GM12878 (cell line): ENCODE measurements at regions not wholly inside any gene's neighbourhood (a gene's known extent, or its start where the extent isn't known, plus 50 kb on each side); places are given as distances from the start of the nearest gene placed in this dataset.

ENCODE experiments used
- ATAC-seq: fragments of 200-7000 bp; cut with Tn5 transposase; 3 replicates; pipeline ENCODE4 v1.9.1; 2020; ENCODE audit warnings: mild to moderate bottlenecking, moderate library complexity
- BruUV-seq: library from RNA; stranded (reverse); fragments of 400-500 nt; replicated peaks from 2 replicates; lab custom pipeline; 2021; lab: Mats Ljungman, UMichigan
- CTCF ChIA-PET: fragments of 300-600 bp; sonication (Branson Sonifier 250); formaldehyde crosslinking; extraction: SDS; loops from one replicate; lab custom pipeline; 2021; ENCODE audit warnings: inconsistent platforms; lab: Yijun Ruan, JAX
- POLR2A ChIA-PET: fragments of 350-600 bp; formaldehyde crosslinking; extraction: SDS; loops from one replicate; lab custom pipeline; 2021; ENCODE audit warnings: inconsistent platforms; lab: Charles Lee
- RAD21 ChIA-PET: fragments of 300-600 bp; sonication (Branson Sonifier 250); formaldehyde crosslinking; loops from one replicate; lab custom pipeline; 2023; ENCODE audit warnings: antibody characterized with exemption; ENCODE audit not compliant: unreplicated experiment; lab: Charles Lee
- SMC1A ChIA-PET: fragments of 300-600 bp; sonication (Branson Sonifier 250); formaldehyde crosslinking; loops from one replicate; lab custom pipeline; 2023; ENCODE audit not compliant: unreplicated experiment, uncharacterized antibody; lab: Charles Lee
- DNase-seq: peaks from one replicate; pipeline ENCODE4 v3.0.0-alpha.2; 2011; ENCODE audit warnings: low read depth, low spot score
- FAIRE-seq: peaks from 3 replicates; lab custom pipeline; 2011; peaks lifted over from hg19 to GRCh38; lab: Jason Lieb, UNC
- H2AFZ ChIP-seq: 2 replicates; pipeline ENCODE4 v1.6.0; 2011; ENCODE audit warnings: low read depth, low read length, control low read depth; ENCODE audit not compliant: control insufficient read depth
- H3K27ac ChIP-seq: 2 replicates; pipeline ENCODE4 v1.5.1; 2011; ENCODE audit warnings: control low read depth; ENCODE audit not compliant: control insufficient read depth, insufficient read depth
- H3K27me3 ChIP-seq, 2 experiments: replicated peaks in 1 of 2; 2 replicates each; pipeline versions ENCODE4 v1.6.0 to v1.6.1; 2011; ENCODE audit warnings: low read length in 1 of 2; ENCODE audit not compliant: control insufficient read depth in 2 of 2, insufficient read depth in 2 of 2
- H3K36me3 ChIP-seq, 2 experiments: 2 replicates each; pipeline ENCODE4 v1.5.1; 2011; ENCODE audit warnings: low read length in 1 of 2; ENCODE audit not compliant: control insufficient read depth in 2 of 2, insufficient read depth in 2 of 2
- H3K4me1 ChIP-seq: 2 replicates; pipeline ENCODE4 v1.6.1; 2011; ENCODE audit warnings: mild to moderate bottlenecking, low read length, moderate library complexity, mixed read lengths; ENCODE audit not compliant: control insufficient read depth, insufficient read depth
- H3K4me2 ChIP-seq: 2 replicates; pipeline ENCODE4 v1.6.0; 2011; ENCODE audit warnings: control low read depth; ENCODE audit not compliant: control insufficient read depth, insufficient read depth
- H3K4me3 ChIP-seq: fragments of 200-600 bp; sonication (generic); 2 replicates; pipeline ENCODE4 v1.5.1; 2016
- H3K79me2 ChIP-seq: 2 replicates; pipeline ENCODE4 v1.6.0; 2011; ENCODE audit warnings: low read length; ENCODE audit not compliant: control insufficient read depth, insufficient read depth
- H3K9ac ChIP-seq: 2 replicates; pipeline ENCODE4 v1.8.0; 2011; ENCODE audit warnings: low read length, control low read depth, mixed read lengths; ENCODE audit not compliant: control insufficient read depth, insufficient read depth
- H3K9me3 ChIP-seq: replicated peaks from 3 replicates; pipeline ENCODE4 v1.5.1; 2011; ENCODE audit warnings: mild to moderate bottlenecking, low read length; ENCODE audit not compliant: control insufficient read depth, insufficient read depth
- H4K20me1 ChIP-seq: 2 replicates; pipeline ENCODE4 v1.6.0; 2011; ENCODE audit not compliant: control insufficient read depth, insufficient read depth
- ASH2L ChIP-seq: fragments of 300-600, 200-600 bp; sonication (generic); IDR thresholded peaks from 2 replicates; pipeline ENCODE4 v1.6.1; 2017; ENCODE audit warnings: low read depth, mild to moderate bottlenecking, borderline replicate concordance
- ATF3 ChIP-seq: IDR thresholded peaks from 2 replicates; pipeline ENCODE4 v1.6.1; 2011; ENCODE audit warnings: low read depth, mild to moderate bottlenecking, low read length, moderate library complexity, borderline replicate concordance; ENCODE audit errors: extremely low read depth
- CBX5 ChIP-seq: sonication (generic); IDR thresholded peaks from 2 replicates; pipeline ENCODE4 v1.6.1; 2016; ENCODE audit warnings: low read depth, moderate library complexity, mild to moderate bottlenecking, inconsistent platforms
- CHD1 ChIP-seq: IDR thresholded peaks from 2 replicates; pipeline ENCODE4 v1.6.1; 2012; ENCODE audit warnings: low read depth, low read length, improper control_type of control experiment
- CREB1 ChIP-seq: IDR thresholded peaks from 2 replicates; pipeline ENCODE4 v1.6.1; 2012; ENCODE audit warnings: low read depth, mild to moderate bottlenecking, inconsistent platforms
- ETV6 ChIP-seq, 2 experiments: fragments of 450-650 bp in 1 of 2; IDR thresholded peaks in 1 of 2; conservative IDR thresholded peaks in 1 of 2; 2 replicates each; pipeline ENCODE4 v1.6.1; 2014; ENCODE audit warnings: antibody characterized with exemption in 1 of 2, borderline replicate concordance in 1 of 2, low read depth in 1 of 2, mild to moderate bottlenecking in 1 of 2, moderate library complexity in 1 of 2
- EZH2 ChIP-seq: IDR thresholded peaks from 2 replicates; pipeline ENCODE4 v1.6.1; 2012; ENCODE audit warnings: low read depth, mild to moderate bottlenecking, control low read depth, inconsistent platforms, low read length, borderline replicate concordance; ENCODE audit not compliant: control insufficient read depth
- FOS ChIP-seq: IDR thresholded peaks from 3 replicates; pipeline ENCODE4 v1.6.1; 2011; ENCODE audit warnings: borderline replicate concordance; ENCODE audit not compliant: insufficient read length; ENCODE audit errors: extremely low read depth
- FOXK2 ChIP-seq: fragments of 450-650 bp; IDR thresholded peaks from 2 replicates; pipeline ENCODE4 v1.6.1; 2017; ENCODE audit warnings: mild to moderate bottlenecking, moderate library complexity
- GABPA ChIP-seq: IDR thresholded peaks from 2 replicates; pipeline ENCODE4 v1.6.1; 2014; ENCODE audit warnings: antibody characterized with exemption, low read depth, mild to moderate bottlenecking, inconsistent platforms
- IRF4 ChIP-seq: IDR thresholded peaks from 2 replicates; pipeline ENCODE4 v1.6.1; 2011; ENCODE audit warnings: low read depth, low read length
- JUNB ChIP-seq: IDR thresholded peaks from 2 replicates; pipeline ENCODE4 v1.6.1; 2016; ENCODE audit warnings: antibody characterized with exemption, mild to moderate bottlenecking
- KDM1A ChIP-seq: fragments of 200-600 bp; sonication (generic); IDR thresholded peaks from 2 replicates; pipeline ENCODE4 v1.6.1; 2016; ENCODE audit warnings: borderline replicate concordance
- LARP7 ChIP-seq: fragments of 450-650 bp; IDR thresholded peaks from 2 replicates; pipeline ENCODE4 v1.6.1; 2017; ENCODE audit warnings: mild to moderate bottlenecking
- MEF2A ChIP-seq: IDR thresholded peaks from 2 replicates; pipeline ENCODE4 v1.6.1; 2011; ENCODE audit warnings: low read depth, mild to moderate bottlenecking, low read length, moderate library complexity; ENCODE audit not compliant: insufficient read depth
- PML ChIP-seq: IDR thresholded peaks from 2 replicates; pipeline ENCODE4 v1.6.1; 2012; ENCODE audit warnings: low read length, inconsistent platforms
- POU2F2 ChIP-seq: IDR thresholded peaks from 3 replicates; pipeline ENCODE4 v1.6.1; 2011; ENCODE audit warnings: low read depth, mild to moderate bottlenecking, low read length, borderline replicate concordance
- RAD21 ChIP-seq: IDR thresholded peaks from 2 replicates; pipeline ENCODE4 v1.6.1; 2011; ENCODE audit warnings: mild to moderate bottlenecking, low read depth, low read length, moderate library complexity; ENCODE audit not compliant: insufficient read depth
- SMARCA5 ChIP-seq: fragments of 450-650 bp; IDR thresholded peaks from 2 replicates; pipeline ENCODE4 v1.6.1; 2017; ENCODE audit warnings: mild to moderate bottlenecking
- STAT1 ChIP-seq: fragments of 450-650 bp; conservative IDR thresholded peaks from 2 replicates; pipeline ENCODE4 v1.6.1; 2014; ENCODE audit warnings: antibody characterized with exemption, mild to moderate bottlenecking
- STAT3 ChIP-seq: IDR thresholded peaks from 2 replicates; pipeline ENCODE4 v1.6.1; 2011; ENCODE audit warnings: low read depth, low read length, improper control_type of control experiment
- TCF12 ChIP-seq: IDR thresholded peaks from 2 replicates; pipeline ENCODE4 v1.6.1; 2011; ENCODE audit warnings: low read depth, mild to moderate bottlenecking, low read length
- ZNF207 ChIP-seq: fragments of 450-650 bp; IDR thresholded peaks from 2 replicates; pipeline ENCODE4 v1.6.1; 2014; ENCODE audit warnings: antibody characterized with exemption, mild to moderate bottlenecking, borderline replicate concordance
- ZNF24 ChIP-seq: fragments of 450-650 bp; IDR thresholded peaks from 2 replicates; pipeline ENCODE4 v1.6.1; 2017; ENCODE audit warnings: antibody characterized with exemption, mild to moderate bottlenecking
- WGBS: methylation state at CpG from one replicate; pipeline ENCODE4 v1.1.6; 2016; ENCODE audit warnings: low lambda C conversion rate; ENCODE audit not compliant: insufficient replicate concordance, insufficient coverage; ENCODE audit errors: missing lambda C conversion rate; 5-methylcytosine and 5-hydroxymethylcytosine counted together
- in situ Hi-C: fragments of 300-500 bp; cut with MboI; formaldehyde crosslinking; loops from 9 replicates; pipeline ENCODE4 v1.14.3; 2018; ENCODE audit warnings: mixed read lengths
- intact Hi-C: fragments of 100-400 bp; cut with micrococcal nuclease; formaldehyde crosslinking; loops from one replicate; pipeline ENCODE4 v1.14.2; 2022; ENCODE audit not compliant: unreplicated experiment

DNA sequence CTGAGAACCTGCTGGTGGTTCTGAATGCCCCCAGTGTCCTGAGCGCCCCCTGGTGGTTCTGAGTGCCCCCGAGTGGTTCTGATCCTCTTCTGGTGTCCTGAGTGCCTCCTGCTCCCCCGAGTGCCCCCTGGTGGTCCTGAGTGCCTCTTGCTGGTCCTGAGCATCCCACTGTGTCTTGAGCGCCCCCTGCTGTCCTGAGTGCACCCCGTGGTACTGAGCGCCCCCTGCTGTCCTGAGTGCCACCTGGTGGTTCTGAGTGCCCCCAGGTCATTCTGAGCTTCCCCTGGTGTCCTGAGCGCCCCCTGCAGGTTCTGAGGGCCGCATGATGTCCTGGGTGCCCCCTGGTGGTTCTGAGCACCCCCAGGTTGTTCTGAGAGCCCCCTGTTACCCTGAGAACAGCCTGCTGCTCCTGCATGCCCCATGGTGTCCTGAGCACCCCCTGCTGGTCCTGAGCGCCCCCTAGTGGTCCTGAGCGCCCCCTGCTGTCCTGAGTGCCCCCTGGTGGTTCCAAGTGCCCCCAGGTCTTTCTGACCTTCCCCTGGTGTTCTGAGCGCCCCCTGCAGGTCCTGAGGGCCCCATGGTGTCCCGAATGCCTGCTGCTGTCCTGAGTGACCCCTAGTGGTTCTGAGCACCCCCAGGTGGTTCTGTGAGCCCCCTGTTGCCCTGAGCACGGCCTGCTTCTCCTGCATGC is 1165.4 kb downstream of the TMEM121 start:
- DNase-seq = peak; percentile 79
- no peak overlapping the region for H3K27ac ChIP-seq
- no peaks in the 10 kb centered on the region for H3K36me3 ChIP-seq
- H3K9me3 ChIP-seq = no peaks in the 10 kb centered on the region
- peaks cover 0 to 4% of the 10 kb centered on the region in 2 experiments; a peak in 1 of 4 replicates for H3K27me3 ChIP-seq
- WGBS = 5% methylated on average over 13 of the region's 13 CpGs
- RAD21 ChIA-PET = interaction anchor here (0.8 to 1.1 kb wide), 2 partner anchors 18 to 25 kb away, joined by 3 read pairs; no protein-coding TSS in a partner anchor
- POLR2A ChIA-PET = no interaction called here
- in situ Hi-C loops = no loop called here
- FAIRE-seq = peak; percentile 90
- CTCF ChIA-PET = interaction anchor here (0.6 to 5.4 kb wide), 32 partner anchors 9 to 833 kb away, joined by 3 to 53 read pairs (median 4); no protein-coding TSS in a partner anchor
- no peak overlapping the region for H3K9ac ChIP-seq
- no peak overlapping the region for H3K4me3 ChIP-seq
- BruUV-seq = no TSS peak
- H2AFZ ChIP-seq = no peak overlapping the region
- ATAC-seq = peak; percentile 88
- H3K79me2 ChIP-seq = no peaks in the 10 kb centered on the region
- no peaks in the 10 kb centered on the region for H4K20me1 ChIP-seq
- SMC1A ChIA-PET = interaction anchor here (0.6 to 1.5 kb wide), 2 partner anchors 17 to 85 kb away, joined by 3 read pairs; no protein-coding TSS in a partner anchor
- intact Hi-C loops = no loop called here
- H3K4me2 ChIP-seq = no peak overlapping the region
- peaks cover 6% of the 10 kb centered on the region for H3K4me1 ChIP-seq
- TF ChIP-seq STAT3 (no peak), RAD21 (peak; percentile 55; the same call in 1 of the 2 replicates), SMARCA5 (peak; percentile 99), FOS (no peak), TCF12 (peak; percentile 87), STAT1 (peak; percentile 31; the same call in 1 of the 2 replicates), ETV6 (conservative IDR thresholded peaks at IDR 0.05 in 1 of 2, IDR thresholded peaks at IDR 0.05 in 1 of 2; ENCODE audit: borderline replicate concordance in 1 of 2, low read depth in 1 of 2) (peak in 1 of 2 experiments; percentile 14; a peak in 1 of 4 replicates), CBX5 (peak; percentile 74), ASH2L (no peak), MEF2A (0 out of 2 replicates have a peak, but pooled peaks have one; percentile 44), GABPA (no peak), PML (peak; percentile 59; the same call in 1 of the 2 replicates), IRF4 (0 out of 2 replicates have a peak, but pooled peaks have one; percentile 54), FOXK2 (no peak), KDM1A (no peak), EZH2 (no peak), ZNF24 (no peak), ZNF207 (0 out of 2 replicates have a peak, but pooled peaks have one; percentile 34), CHD1 (no peak), CREB1 (0 out of 2 replicates have a peak, but pooled peaks have one; percentile 57), JUNB (no peak), POU2F2 (peak; percentile 42; the same call in 1 of the 3 replicates), LARP7 (no peak), ATF3 (peak; percentile 96)
